ENCODE measurements at regions not wholly inside any gene's neighbourhood (a gene's known extent, or its start where the extent isn't known, plus 50 kb on each side); places are given as distances from the start of the nearest gene placed in this dataset.
"Not testable (repeated sequence)": the region's sequence is repeated elsewhere in the genome, so short reads cannot be mapped to it uniquely, and the experiment has no call there.

DNA sequence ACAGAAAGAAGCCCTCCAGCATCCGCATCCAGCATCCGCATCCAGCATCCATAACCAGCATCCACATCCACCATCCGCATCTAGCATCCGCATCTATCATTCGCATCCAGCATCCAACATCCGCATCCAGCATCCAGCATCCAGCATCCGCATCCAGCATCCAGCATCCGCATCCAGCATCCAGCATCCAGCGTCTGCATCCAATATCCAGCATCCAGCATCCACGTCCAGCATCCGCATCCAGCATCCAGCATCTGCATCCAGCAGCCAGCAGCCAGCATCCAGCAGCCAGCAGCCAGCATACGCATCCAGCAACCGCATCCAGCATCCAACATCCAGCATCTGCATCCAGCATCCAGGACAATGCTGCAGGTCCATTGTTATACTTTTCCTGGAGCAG, 671.0 kb upstream of the C16orf82 start:
- DNase-seq: no peak

DNA sequence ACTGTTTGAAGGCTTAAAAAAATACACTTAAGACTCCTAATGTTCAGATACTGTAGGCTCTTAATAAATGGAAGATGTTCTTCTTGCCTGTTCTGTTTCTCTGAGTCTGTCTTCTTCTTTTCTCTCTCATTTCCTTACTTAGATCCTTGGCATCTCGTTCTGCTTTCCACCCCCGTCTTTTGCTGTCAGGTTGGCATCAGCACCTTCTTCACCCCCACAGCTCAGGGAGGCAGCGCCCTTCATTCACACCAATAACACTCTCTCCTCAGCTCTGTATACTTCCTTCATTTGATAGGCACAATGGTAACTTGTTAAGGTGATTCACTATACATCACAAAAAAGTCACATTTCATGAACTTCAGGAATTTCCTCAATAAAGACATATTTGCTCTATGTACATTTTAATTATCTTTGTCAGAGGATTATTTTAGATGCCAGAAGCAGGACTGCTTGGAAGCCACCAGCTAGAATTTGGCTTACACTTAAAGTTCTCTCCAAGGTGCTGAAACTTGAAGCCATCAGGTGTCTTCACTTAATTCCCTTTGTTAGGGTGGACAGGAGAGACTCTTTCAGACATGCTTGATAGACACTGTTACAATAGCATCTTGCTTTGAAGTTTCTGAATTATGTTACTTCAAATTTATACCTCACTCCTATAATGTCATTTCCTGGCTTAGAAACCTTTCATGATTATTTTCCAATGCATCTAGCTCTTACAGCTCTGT, 670.1 kb upstream of the C16orf82 start:
- no peak for DNase-seq

DNA sequence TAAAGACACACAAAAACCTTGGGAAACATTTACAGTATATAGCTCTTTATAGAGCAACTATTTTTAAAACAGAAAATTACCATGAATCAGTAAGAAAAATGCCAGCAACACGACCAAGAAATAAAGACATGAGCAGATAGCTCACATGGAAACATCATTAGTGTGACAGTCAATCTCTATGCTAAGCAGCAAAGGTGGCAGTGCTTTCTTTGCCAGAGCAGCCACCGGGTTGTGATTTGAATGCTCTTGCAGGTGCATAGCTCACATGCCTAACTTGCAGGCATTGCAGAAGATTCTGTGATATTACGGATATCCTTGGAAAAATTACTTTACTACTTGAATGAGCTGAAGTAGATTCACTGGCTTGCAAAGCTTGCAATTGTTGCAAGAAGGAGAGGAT, 652.9 kb upstream of the C16orf82 start:
- DNase-seq: no peak

GRCh38 chr16:26419458-26419857, 647.3 kb upstream of the C16orf82 start:
- DNase-seq: not testable (repeated sequence)

GRCh38 chr16:26430618-26431017, 636.1 kb upstream of the C16orf82 start:
- DNase-seq: no peak

DNA sequence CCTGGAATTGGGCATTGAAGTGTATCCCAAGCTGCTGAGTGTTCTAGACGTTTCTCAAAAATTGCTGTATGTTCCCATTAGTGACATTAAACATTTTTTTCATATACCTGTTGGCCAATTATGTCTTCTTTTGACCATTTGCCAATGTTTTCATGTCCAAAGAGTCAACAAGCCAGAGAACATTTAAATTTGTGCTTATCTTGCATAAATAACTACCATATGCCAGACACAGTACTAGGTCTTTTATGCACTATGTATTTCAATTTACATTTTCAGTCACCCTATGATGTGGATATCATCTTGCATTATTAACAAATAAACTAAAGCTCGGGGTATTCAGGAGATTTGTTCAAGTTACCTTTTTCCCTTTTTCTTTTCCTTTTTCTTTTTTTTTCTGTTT, 632.9 kb upstream of the C16orf82 start:
- DNase-seq: no peak

DNA sequence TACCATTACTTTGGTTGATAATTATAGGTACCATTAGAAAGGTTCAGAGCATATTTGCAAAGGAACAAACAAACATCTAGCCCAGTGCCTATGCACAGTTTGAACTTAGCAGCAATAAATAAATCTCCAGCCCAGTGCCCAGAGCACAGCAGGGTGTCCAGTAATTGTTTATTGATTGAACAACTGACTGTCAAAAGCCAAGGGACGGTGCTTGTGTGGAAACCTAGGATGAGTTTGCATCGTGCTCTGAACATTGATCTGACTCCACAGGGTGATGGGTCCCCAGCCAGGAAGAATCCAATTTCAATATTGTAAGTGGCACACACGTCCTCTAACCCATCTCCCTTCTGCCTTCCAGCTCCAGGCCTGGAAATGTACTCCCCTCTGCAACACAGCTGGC, 625.5 kb upstream of the C16orf82 start:
- no peak for DNase-seq

- DNase-seq: no peak
These were observed 624.4 kb upstream of the C16orf82 start for GRCh38 chr16:26442321-26442720.

- DNase-seq: no peak
These were observed 619.2 kb upstream of the C16orf82 start for GRCh38 chr16:26447570-26447969.

DNA sequence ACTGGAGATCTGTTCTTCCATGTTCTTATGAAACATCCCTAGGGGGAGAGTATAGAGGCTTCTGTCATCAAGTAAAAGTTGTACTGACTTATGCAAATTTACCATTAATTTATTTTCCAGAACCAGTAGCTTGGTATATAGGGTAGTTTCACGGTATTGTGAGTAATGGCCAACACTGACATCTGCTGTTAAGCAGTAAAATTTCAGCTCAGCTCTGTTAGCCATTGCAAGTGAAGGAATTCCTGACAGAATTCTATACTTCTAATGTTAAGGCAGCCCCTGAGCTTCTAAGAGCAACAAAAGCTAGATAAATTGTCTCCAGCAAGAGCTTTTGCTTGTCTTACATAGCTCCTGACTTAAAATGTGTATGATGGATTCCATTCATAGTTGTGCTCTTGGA, 613.5 kb upstream of the C16orf82 start:
- no peak for DNase-seq

- no peak for DNase-seq
These were observed 612.6 kb upstream of the C16orf82 start for GRCh38 chr16:26454102-26454501.

GRCh38 chr16:26456074-26456473, 610.7 kb upstream of the C16orf82 start:
- DNase-seq: no peak

GRCh38 chr16:26457095-26457494, 609.6 kb upstream of the C16orf82 start:
- no peak for DNase-seq

DNA sequence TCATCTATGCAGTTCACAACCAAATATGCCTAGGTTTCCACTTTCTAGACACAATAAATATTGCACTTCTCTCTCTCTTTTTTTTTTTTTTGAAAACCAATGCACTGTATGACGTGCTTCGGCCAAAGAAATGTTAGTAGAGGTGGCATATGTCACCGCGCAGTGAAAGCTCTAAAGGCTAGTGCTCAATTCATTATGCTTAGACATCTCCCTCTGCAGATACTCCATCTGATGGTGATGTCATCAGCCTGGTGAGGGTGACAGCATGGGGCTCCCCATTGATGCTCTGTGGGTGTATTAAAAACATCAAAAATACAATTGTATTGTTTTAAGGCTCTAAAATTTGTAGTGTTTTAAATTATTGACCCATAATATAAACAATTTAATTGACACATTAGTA, 608.8 kb upstream of the C16orf82 start:
- DNase-seq: no peak

DNA sequence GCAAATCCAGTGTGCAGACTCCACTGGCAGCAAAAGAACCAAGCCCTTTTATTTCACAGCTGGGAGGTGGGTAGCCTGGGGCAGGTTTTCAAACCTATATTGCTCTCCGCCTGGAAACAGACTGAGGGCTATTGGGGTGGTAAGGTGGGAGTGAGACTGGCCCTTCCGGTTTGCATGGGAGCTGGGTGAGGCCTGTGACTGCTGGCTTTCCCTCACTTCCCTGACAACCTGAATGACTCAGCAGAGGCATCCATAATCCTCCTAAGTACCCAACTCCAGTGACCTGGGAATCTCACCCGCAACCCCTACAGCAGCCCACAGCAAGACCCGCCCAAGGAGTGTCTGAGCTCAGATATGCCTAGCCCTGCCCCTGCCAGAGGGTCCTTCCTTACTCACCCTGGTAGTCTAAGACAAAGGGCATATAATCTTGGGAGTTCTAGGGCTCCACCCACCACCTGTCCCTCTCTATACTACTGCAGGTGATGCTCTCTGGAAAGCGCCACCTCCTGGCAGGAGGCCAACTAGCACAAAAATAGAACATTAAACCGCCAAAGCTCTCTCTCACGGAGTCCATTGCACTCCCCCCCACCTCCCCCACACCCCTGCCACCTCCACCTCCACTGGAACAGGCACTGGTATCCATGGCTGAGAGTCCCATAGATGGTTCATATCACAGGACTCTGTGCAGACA, 602.0 kb upstream of the C16orf82 start:
- no peak for DNase-seq

DNA sequence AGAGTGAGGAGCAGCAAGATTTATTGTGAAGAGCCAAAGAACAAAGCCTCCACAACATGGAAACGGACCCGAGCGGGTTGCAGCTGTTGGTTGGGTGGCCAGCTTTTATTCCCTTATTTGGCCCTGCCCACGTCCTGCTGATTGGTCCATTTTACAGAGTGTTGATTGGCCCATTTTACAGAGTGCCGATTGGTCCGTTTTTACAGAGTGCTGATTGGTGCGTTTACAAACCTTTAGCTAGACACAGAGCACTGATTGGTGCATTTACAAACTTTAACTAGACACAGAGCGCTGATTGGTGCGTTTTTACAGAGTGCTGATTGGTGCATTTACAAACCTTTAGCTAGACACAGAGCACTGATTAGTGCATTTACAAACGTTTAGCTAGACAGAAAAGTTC, 592.3 kb upstream of the C16orf82 start:
- DNase-seq: not testable (repeated sequence)

GRCh38 chr16:26475596-26475995, 591.1 kb upstream of the C16orf82 start:
- DNase-seq: no peak

DNA sequence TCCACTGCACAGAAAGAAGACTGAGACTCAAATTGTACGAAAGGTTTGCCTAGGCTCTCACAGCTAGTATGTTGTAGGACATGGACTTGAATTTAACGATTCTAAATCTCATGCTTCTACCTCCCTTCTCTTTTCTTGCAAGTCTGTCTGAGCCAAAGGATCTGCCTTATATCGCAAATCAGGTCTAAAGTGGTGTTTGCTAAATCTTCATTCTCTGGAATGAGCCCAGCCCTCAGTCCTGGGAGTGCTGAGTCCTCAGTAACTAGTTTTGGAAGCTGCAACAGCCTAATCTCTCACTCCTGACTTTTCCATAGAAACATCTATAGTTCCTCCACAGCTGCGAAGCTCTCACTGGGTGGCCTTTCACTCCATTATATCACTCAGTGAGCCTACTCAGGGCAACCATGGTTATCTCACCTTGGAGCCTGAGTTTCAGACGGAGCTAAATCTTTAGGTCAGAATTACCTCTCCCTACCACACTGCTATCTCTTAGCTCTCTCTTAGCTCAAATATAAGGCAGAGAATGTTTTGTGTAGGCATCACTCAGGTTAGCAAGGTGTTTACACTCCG, 575.5 kb upstream of the C16orf82 start:
- DNase-seq: no peak

DNA sequence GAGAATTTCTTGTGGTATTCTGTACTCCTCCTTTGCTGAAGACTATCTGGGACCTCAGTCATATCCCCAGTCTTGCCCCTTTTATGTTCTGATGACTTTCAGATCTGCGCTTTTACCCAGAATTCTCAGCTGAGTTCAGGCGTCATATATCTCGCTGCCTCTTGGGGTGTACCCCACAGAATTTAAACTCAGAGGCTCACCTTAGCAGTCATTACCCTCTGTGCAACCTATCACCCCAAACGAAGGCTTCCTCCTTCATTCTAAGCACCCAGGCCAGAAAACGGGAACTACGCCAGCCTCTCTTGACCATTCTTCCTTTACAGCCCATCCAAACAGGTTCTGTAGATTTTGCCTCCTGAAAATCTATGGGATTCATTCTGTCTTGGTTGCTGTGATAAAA, 574.8 kb upstream of the C16orf82 start:
- DNase-seq: no peak

DNA sequence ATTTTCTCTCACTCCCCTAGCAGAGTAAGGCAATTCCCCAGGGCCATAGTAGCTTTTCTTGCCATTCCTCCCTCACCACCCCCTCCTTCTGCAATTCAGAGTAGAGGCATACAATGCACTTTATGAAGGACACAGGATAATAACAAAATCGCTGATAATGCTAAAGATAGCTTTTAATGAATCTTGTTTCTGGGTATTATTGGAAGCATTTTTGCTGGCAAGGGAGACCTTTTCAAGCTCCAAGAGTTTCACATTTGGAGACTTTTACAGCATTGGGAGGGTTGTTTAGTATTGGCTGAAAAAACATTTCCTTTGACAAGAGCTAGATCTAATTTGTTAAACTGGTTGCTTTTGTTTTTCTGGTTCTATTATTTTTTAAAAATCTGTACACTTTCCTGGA, 573.0 kb upstream of the C16orf82 start:
- DNase-seq: no peak

DNA sequence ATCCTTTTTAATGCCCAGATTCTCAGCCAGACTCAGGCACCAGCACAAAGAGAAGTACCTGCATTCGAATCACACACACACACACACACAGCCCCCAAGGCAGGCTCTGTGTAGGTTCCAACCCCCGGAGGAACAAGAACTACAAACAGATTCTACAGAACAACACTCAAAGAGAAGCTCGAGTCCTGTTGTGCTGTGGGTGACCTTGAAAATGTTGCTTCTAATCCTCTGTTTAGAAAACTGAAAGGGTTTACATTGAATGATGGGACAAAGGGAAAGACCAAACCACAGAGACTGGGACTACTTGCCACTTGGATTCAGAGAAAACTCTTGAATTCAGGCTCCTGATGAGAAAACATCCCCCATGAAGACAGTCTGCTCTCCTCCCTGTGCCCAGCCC, 568.8 kb upstream of the C16orf82 start:
- DNase-seq: no peak

GRCh38 chr16:26500326-26500725, 566.4 kb upstream of the C16orf82 start:
- DNase-seq: no peak

GRCh38 chr16:26505496-26505895, 561.2 kb upstream of the C16orf82 start:
- DNase-seq: no peak

- not testable (repeated sequence) for DNase-seq
These were observed 557.8 kb upstream of the C16orf82 start for GRCh38 chr16:26508946-26509345.
